ENCODE measurements at regions not wholly inside any gene's neighbourhood (a gene's known extent, or its start where the extent isn't known, plus 50 kb on each side); places are given as distances from the start of the nearest gene placed in this dataset.

DNA sequence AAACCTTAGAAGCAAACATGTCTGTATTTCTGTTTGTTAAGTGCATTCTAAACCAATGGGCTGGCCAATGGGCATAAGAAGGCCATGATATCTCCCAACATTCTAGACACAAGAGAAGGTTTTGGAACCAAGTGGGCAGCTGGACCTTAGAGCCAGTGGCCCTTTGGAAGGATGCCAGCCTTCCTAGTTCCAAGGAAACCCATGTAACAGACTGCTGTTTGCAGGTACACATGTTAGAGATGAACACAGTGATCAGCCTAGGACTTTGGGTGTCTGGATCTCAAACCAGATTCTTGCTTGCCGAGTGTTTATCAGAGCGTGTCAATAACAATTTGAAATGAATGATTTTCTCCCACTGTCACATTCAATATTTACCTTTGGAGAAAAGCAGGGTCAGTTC lies 97.5 kb upstream of the COPS8 start:
- no peaks in the 10 kb centered on the region for H3K9me1 ChIP-seq (ENCODE audit: control insufficient read depth, insufficient read depth, low read length)
- FAIRE-seq (no peak), ATAC-seq (no peak), DNase-seq (ENCODE audit: extremely low read depth in 1 of 4, low spot score in 3 of 4) (no peak)
- BruUV-seq (replicated peaks), result no TSS peak
- TF ChIP-seq, protein P1, sequence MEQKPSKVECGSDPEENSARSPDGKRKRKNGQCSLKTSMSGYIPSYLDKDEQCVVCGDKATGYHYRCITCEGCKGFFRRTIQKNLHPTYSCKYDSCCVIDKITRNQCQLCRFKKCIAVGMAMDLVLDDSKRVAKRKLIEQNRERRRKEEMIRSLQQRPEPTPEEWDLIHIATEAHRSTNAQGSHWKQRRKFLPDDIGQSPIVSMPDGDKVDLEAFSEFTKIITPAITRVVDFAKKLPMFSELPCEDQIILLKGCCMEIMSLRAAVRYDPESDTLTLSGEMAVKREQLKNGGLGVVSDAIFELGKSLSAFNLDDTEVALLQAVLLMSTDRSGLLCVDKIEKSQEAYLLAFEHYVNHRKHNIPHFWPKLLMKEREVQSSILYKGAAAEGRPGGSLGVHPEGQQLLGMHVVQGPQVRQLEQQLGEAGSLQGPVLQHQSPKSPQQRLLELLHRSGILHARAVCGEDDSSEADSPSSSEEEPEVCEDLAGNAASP (IDR thresholded peaks at IDR 0.05), result no peak
- TF ChIP-seq, protein P2, sequence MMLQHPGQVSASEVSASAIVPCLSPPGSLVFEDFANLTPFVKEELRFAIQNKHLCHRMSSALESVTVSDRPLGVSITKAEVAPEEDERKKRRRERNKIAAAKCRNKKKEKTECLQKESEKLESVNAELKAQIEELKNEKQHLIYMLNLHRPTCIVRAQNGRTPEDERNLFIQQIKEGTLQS (IDR thresholded peaks at IDR 0.05), result no peak
- TF ChIP-seq, protein P2 (CRISPR knock-in tag; conservative IDR thresholded peaks at IDR 0.05), result no peak
- no peak for TF ChIP-seq NEUROD1 (IDR thresholded peaks at IDR 0.05; ENCODE audit: borderline replicate concordance, low read depth, low read length, partially characterized antibody)
- no peak for TF ChIP-seq ZNF695 (CRISPR knock-in tag; IDR thresholded peaks at IDR 0.05)
- TF ChIP-seq NUFIP1 (IDR thresholded peaks at IDR 0.05; ENCODE audit: partially characterized antibody), result no peak
- no peak for TF ChIP-seq NFIX (CRISPR knock-in tag; IDR thresholded peaks at IDR 0.05; ENCODE audit: low read depth)
- no peak for TF ChIP-seq NCOA1 (IDR thresholded peaks at IDR 0.05; ENCODE audit: low read depth)
- no peak for TF ChIP-seq SIRT6 (IDR thresholded peaks at IDR 0.05; ENCODE audit: low read depth, low read length)
- TF ChIP-seq, protein P3, sequence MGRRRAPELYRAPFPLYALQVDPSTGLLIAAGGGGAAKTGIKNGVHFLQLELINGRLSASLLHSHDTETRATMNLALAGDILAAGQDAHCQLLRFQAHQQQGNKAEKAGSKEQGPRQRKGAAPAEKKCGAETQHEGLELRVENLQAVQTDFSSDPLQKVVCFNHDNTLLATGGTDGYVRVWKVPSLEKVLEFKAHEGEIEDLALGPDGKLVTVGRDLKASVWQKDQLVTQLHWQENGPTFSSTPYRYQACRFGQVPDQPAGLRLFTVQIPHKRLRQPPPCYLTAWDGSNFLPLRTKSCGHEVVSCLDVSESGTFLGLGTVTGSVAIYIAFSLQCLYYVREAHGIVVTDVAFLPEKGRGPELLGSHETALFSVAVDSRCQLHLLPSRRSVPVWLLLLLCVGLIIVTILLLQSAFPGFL (CRISPR knock-in tag; IDR thresholded peaks at IDR 0.05), result no peak
- TF ChIP-seq HDAC6 (IDR thresholded peaks at IDR 0.05; ENCODE audit: low read depth, low read length), result no peak
- TF ChIP-seq, protein P4, sequence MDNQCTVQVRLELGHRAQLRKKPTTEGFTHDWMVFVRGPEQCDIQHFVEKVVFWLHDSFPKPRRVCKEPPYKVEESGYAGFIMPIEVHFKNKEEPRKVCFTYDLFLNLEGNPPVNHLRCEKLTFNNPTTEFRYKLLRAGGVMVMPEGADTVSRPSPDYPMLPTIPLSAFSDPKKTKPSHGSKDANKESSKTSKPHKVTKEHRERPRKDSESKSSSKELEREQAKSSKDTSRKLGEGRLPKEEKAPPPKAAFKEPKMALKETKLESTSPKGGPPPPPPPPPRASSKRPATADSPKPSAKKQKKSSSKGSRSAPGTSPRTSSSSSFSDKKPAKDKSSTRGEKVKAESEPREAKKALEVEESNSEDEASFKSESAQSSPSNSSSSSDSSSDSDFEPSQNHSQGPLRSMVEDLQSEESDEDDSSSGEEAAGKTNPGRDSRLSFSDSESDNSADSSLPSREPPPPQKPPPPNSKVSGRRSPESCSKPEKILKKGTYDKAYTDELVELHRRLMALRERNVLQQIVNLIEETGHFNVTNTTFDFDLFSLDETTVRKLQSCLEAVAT (IDR thresholded peaks at IDR 0.05), result no peak
- TF ChIP-seq ZZZ3 (IDR thresholded peaks at IDR 0.05), result no peak
- TF ChIP-seq ZNF253 (CRISPR knock-in tag; conservative IDR thresholded peaks at IDR 0.05), result no peak
- TF ChIP-seq ZNF77 (CRISPR knock-in tag; IDR thresholded peaks at IDR 0.05), result no peak
- TF ChIP-seq TCFL5 (CRISPR knock-in tag; conservative IDR thresholded peaks at IDR 0.05), result no peak
- no peak for TF ChIP-seq TCF3 (CRISPR knock-in tag; IDR thresholded peaks at IDR 0.05)
- TF ChIP-seq ZNF79 (CRISPR knock-in tag; IDR thresholded peaks at IDR 0.05; ENCODE audit: low read depth), result no peak
- H2AFZ ChIP-seq (ENCODE audit: low read depth, low read length), result no peak overlapping the region
- CTCF ChIA-PET (ENCODE audit: low intra/inter-chr PET ratio), result no interaction called here
- no peak overlapping the region for H3K9ac ChIP-seq (ENCODE audit: insufficient read depth in 1 of 2, low read depth in 2 of 2, low read length in 2 of 2)
- no peaks in the 10 kb centered on the region for H3K36me3 ChIP-seq (ENCODE audit: control insufficient read depth, insufficient read depth, low read length)
- H3K79me2 ChIP-seq (ENCODE audit: control insufficient read depth, insufficient read depth, low read length), result no peaks in the 10 kb centered on the region
- in situ Hi-C loops (cut with MboI) (no loop called here), intact Hi-C loops (cut with micrococcal nuclease) (no loop called here)
- no peaks in the 10 kb centered on the region for H3K9me3 ChIP-seq (replicated peaks; ENCODE audit: control insufficient read depth, insufficient read depth, low read depth, low read length)
- no peak overlapping the region for H3K4me3 ChIP-seq
- H4K20me1 ChIP-seq (replicated peaks; ENCODE audit: control insufficient read depth, insufficient read depth, low read length), result no peaks in the 10 kb centered on the region; the same call in 1 of the 2 replicates
- no peak overlapping the region for H3K27ac ChIP-seq (ENCODE audit: extremely low read depth, low read depth, low read length)
- POLR2A ChIA-PET, result no interaction called here
- H3K4me2 ChIP-seq (ENCODE audit: insufficient read depth, low read length), result no peak overlapping the region
- WGBS (ENCODE audit: insufficient coverage, low coverage, missing lambda C conversion rate), result 0% methylated on average over 2 of the region's 2 CpGs
- H3K4me1 ChIP-seq (replicated peaks in 1 of 2; ENCODE audit: control insufficient read depth in 2 of 2, insufficient read depth in 2 of 2, low read length in 2 of 2), result no peaks in the 10 kb centered on the region
- peaks cover 0 to 22% of the 10 kb centered on the region in 2 experiments; a peak in 1 of 5 replicates for H3K27me3 ChIP-seq (ENCODE audit: control insufficient read depth in 2 of 2, insufficient read depth in 2 of 2, low read length in 2 of 2)

Data from K562 (cell line).